ENCODE measurements at regions not wholly inside any gene's neighbourhood (a gene's known extent, or its start where the extent isn't known, plus 50 kb on each side); places are given as distances from the start of the nearest gene placed in this dataset.

- peak; percentile 80 for DNase-seq
- POLR2A ChIA-PET (ENCODE audit: unreplicated experiment) = interaction anchor here (0.6 kb wide), 1 partner anchor 110 kb away, joined by 4 read pairs; no protein-coding TSS in a partner anchor
- Histone ChIP-seq H3K9me2 (replicated peaks; ENCODE audit: low read length) (no peaks in the 10 kb centered on the region), H3K9me3 (ENCODE audit: low read length) (no peaks in the 10 kb centered on the region), H3K4me2 (ENCODE audit: low read length) (peak overlapping the region; percentile 57), H3K79me2 (ENCODE audit: low read length) (no peaks in the 10 kb centered on the region), H3K4me3 (ENCODE audit: low read length) (no peak overlapping the region), H4K20me1 (ENCODE audit: low read length) (no peaks in the 10 kb centered on the region), H3K27ac (ENCODE audit: low read length) (peak overlapping the region; percentile 72), H3K36me3 (ENCODE audit: low read depth, low read length) (no peaks in the 10 kb centered on the region), H3F3A (ENCODE audit: low read length, unreplicated experiment) (no peaks in the 10 kb centered on the region), H3K9ac (ENCODE audit: low read length) (no peak overlapping the region), H2AFZ (ENCODE audit: low read length) (no peak overlapping the region), H3K4me1 (ENCODE audit: insufficient read depth, low read length) (peaks cover 23% of the 10 kb centered on the region), H3K27me3 (ENCODE audit: low read length) (no peaks in the 10 kb centered on the region)
- no TSS peak for BruUV-seq (replicated peaks)
- intact Hi-C loops (cut with micrococcal nuclease) = no loop called here
- peak; percentile 97 for ATAC-seq
- CTCF ChIA-PET = interaction anchor here (0.7 kb wide), 1 partner anchor 266 kb away, joined by 3 read pairs; no protein-coding TSS in a partner anchor
- TF ChIP-seq EZH2 (IDR thresholded peaks at IDR 0.05; ENCODE audit: low read length, unreplicated experiment) (no peak), EZH2phosphoT487 (IDR thresholded peaks at IDR 0.05; ENCODE audit: borderline replicate concordance, low read length) (no peak)
- TF ChIP-seq, protein P1, sequence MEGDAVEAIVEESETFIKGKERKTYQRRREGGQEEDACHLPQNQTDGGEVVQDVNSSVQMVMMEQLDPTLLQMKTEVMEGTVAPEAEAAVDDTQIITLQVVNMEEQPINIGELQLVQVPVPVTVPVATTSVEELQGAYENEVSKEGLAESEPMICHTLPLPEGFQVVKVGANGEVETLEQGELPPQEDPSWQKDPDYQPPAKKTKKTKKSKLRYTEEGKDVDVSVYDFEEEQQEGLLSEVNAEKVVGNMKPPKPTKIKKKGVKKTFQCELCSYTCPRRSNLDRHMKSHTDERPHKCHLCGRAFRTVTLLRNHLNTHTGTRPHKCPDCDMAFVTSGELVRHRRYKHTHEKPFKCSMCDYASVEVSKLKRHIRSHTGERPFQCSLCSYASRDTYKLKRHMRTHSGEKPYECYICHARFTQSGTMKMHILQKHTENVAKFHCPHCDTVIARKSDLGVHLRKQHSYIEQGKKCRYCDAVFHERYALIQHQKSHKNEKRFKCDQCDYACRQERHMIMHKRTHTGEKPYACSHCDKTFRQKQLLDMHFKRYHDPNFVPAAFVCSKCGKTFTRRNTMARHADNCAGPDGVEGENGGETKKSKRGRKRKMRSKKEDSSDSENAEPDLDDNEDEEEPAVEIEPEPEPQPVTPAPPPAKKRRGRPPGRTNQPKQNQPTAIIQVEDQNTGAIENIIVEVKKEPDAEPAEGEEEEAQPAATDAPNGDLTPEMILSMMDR (conservative IDR thresholded peaks at IDR 0.05; ENCODE audit: low read depth, low read length) = no peak
Measured at GRCh38 chr18:41761333-41762018, 193.6 kb upstream of the PIK3C3 start.

GRCh38 chr18:41758534-41758933, 196.5 kb upstream of the PIK3C3 start:
- intact Hi-C loops (cut with micrococcal nuclease) = no loop called here
- H3K36me3 ChIP-seq (ENCODE audit: low read depth, low read length) = no peaks in the 10 kb centered on the region
- no peak overlapping the region for H2AFZ ChIP-seq (ENCODE audit: low read length)
- no peaks in the 10 kb centered on the region for H4K20me1 ChIP-seq (ENCODE audit: low read length)
- H3K79me2 ChIP-seq (ENCODE audit: low read length) = no peaks in the 10 kb centered on the region
- H3F3A ChIP-seq (ENCODE audit: low read length, unreplicated experiment) = no peaks in the 10 kb centered on the region
- H3K27ac ChIP-seq (ENCODE audit: low read length) = no peak overlapping the region
- H3K4me3 ChIP-seq (ENCODE audit: low read length) = no peak overlapping the region
- no peak for ATAC-seq
- no peaks in the 10 kb centered on the region for H3K9me2 ChIP-seq (replicated peaks; ENCODE audit: low read length)
- no peak overlapping the region for H3K4me2 ChIP-seq (ENCODE audit: low read length)
- ChIA-PET CTCF (no interaction called here), POLR2A (ENCODE audit: unreplicated experiment) (no interaction called here)
- H3K4me1 ChIP-seq (ENCODE audit: insufficient read depth, low read length) = peaks cover 33% of the 10 kb centered on the region
- no peaks in the 10 kb centered on the region for H3K9me3 ChIP-seq (ENCODE audit: low read length)
- DNase-seq = no peak
- H3K9ac ChIP-seq (ENCODE audit: low read length) = no peak overlapping the region
- no peak for TF ChIP-seq EZH2 (IDR thresholded peaks at IDR 0.05; ENCODE audit: low read length, unreplicated experiment)
- TF ChIP-seq, protein P1 (conservative IDR thresholded peaks at IDR 0.05; ENCODE audit: low read depth, low read length) = no peak
- TF ChIP-seq EZH2phosphoT487 (IDR thresholded peaks at IDR 0.05; ENCODE audit: borderline replicate concordance, low read length) = no peak
- BruUV-seq (replicated peaks) = no TSS peak
- no peaks in the 10 kb centered on the region for H3K27me3 ChIP-seq (ENCODE audit: low read length)

DNA sequence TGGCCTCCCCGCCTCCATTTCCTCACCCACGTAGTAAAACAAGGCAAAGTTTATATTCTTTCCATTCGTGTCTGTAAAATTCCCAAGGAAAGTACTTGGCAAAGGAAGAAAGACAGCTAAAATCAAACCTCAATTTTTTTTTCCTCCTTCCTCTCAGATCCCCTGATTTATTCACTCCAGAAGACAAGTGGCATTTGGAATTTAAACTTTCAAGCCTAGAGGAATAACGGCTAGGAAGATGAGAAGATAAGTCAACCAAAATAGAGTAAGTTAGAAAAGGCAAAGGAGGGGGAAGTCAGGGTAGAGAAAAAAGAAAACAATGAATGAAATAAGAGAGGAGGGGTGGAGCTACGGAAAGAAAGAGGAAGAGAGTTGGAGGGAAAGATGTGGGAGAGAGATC, 198.9 kb upstream of the PIK3C3 start:
- Histone ChIP-seq H3K36me3 (ENCODE audit: low read depth, low read length) (no peaks in the 10 kb centered on the region), H3K9me3 (ENCODE audit: low read length) (no peaks in the 10 kb centered on the region), H3F3A (ENCODE audit: low read length, unreplicated experiment) (no peaks in the 10 kb centered on the region), H3K4me2 (ENCODE audit: low read length) (no peak overlapping the region), H3K79me2 (ENCODE audit: low read length) (no peaks in the 10 kb centered on the region), H3K4me1 (ENCODE audit: insufficient read depth, low read length) (peaks cover 22% of the 10 kb centered on the region), H4K20me1 (ENCODE audit: low read length) (no peaks in the 10 kb centered on the region), H3K9me2 (replicated peaks; ENCODE audit: low read length) (no peaks in the 10 kb centered on the region), H3K4me3 (ENCODE audit: low read length) (no peak overlapping the region), H3K9ac (ENCODE audit: low read length) (no peak overlapping the region), H3K27ac (ENCODE audit: low read length) (no peak overlapping the region), H3K27me3 (ENCODE audit: low read length) (no peaks in the 10 kb centered on the region), H2AFZ (ENCODE audit: low read length) (no peak overlapping the region)
- ATAC-seq = no peak
- BruUV-seq (replicated peaks) = no TSS peak
- no peak for DNase-seq
- POLR2A ChIA-PET (ENCODE audit: unreplicated experiment) = no interaction called here
- intact Hi-C loops (cut with micrococcal nuclease) = no loop called here
- CTCF ChIA-PET = no interaction called here
- TF ChIP-seq, protein P1 (conservative IDR thresholded peaks at IDR 0.05; ENCODE audit: low read depth, low read length) = no peak
- no peak for TF ChIP-seq EZH2 (IDR thresholded peaks at IDR 0.05; ENCODE audit: low read length, unreplicated experiment)
- no peak for TF ChIP-seq EZH2phosphoT487 (IDR thresholded peaks at IDR 0.05; ENCODE audit: borderline replicate concordance, low read length)
